HepG2 (cell line): ENCODE measurements at regions not wholly inside any gene's neighbourhood (a gene's known extent, or its start where the extent isn't known, plus 50 kb on each side); places are given as distances from the start of the nearest gene placed in this dataset.
A peak's percentile ranks its signal among the peaks of the same experiment; 100 is the strongest.

ENCODE experiments used
- ETV6 ChIP-seq: sonication (generic); formaldehyde crosslinking; conservative IDR thresholded peaks from 2 replicates; pipeline ENCODE4 v1.4.0; 2020; ENCODE audit warnings: missing genetic modification reagents
- FOXO4 ChIP-seq: sonication (generic); formaldehyde crosslinking; conservative IDR thresholded peaks from 2 replicates; pipeline ENCODE4 v1.8.1; 2023; ENCODE audit warnings: missing genetic modification reagents
- FOXP4 ChIP-seq: sonication (generic); formaldehyde crosslinking; IDR thresholded peaks from 2 replicates; pipeline ENCODE4 v1.4.0; 2020; ENCODE audit warnings: missing genetic modification reagents
- GTF2F1 ChIP-seq: fragments of 150-350 bp; IDR thresholded peaks from 2 replicates; pipeline ENCODE4 v1.6.1; 2014; ENCODE audit warnings: low read length
- IRF1 ChIP-seq: sonication (generic); formaldehyde crosslinking; IDR thresholded peaks from 2 replicates; pipeline ENCODE4 v1.4.0; 2020; ENCODE audit warnings: low read depth, mild to moderate bottlenecking, missing genetic modification reagents
- JUND ChIP-seq: sonication (generic); formaldehyde crosslinking; IDR thresholded peaks from 2 replicates; pipeline ENCODE4 v1.8.0; 2022; ENCODE audit warnings: mild to moderate bottlenecking, missing genetic modification reagents
- MNT ChIP-seq: fragments of 450-650 bp; IDR thresholded peaks from 2 replicates; pipeline ENCODE4 v1.6.1; 2016
- MYC ChIP-seq: sonication (generic); formaldehyde crosslinking; IDR thresholded peaks from 2 replicates; pipeline ENCODE4 v1.9.0; 2021; ENCODE audit warnings: missing genetic modification reagents, borderline replicate concordance
- PHF20 ChIP-seq: sonication (generic); formaldehyde crosslinking; IDR thresholded peaks from 2 replicates; pipeline ENCODE4 v1.5.0; 2020; ENCODE audit warnings: mild to moderate bottlenecking, missing genetic modification reagents
- SIN3B ChIP-seq: fragments of 150-350 bp; IDR thresholded peaks from 2 replicates; pipeline ENCODE4 v1.6.1; 2014; ENCODE audit warnings: low read length
- ZBTB4 ChIP-seq: sonication (generic); formaldehyde crosslinking; IDR thresholded peaks from 2 replicates; pipeline ENCODE4 v1.4.0; 2020; ENCODE audit warnings: missing genetic modification reagents, mild to moderate bottlenecking, borderline replicate concordance
- ZMYM3 ChIP-seq: sonication (generic); formaldehyde crosslinking; IDR thresholded peaks from 2 replicates; pipeline ENCODE4 v1.5.1; 2020; ENCODE audit warnings: mild to moderate bottlenecking, missing genetic modification reagents
- ZNF235 ChIP-seq: sonication (generic); formaldehyde crosslinking; IDR thresholded peaks from 2 replicates; pipeline ENCODE4 v1.8.1; 2023; ENCODE audit warnings: mild to moderate bottlenecking, missing genetic modification reagents, borderline replicate concordance
- ZNF441 ChIP-seq: sonication (generic); formaldehyde crosslinking; IDR thresholded peaks from 2 replicates; pipeline ENCODE4 v1.7.0; 2021; ENCODE audit warnings: missing genetic modification reagents, borderline replicate concordance
- ZNF770 ChIP-seq: sonication (generic); formaldehyde crosslinking; IDR thresholded peaks from 2 replicates; pipeline ENCODE4 v1.5.0; 2020; ENCODE audit warnings: mild to moderate bottlenecking, missing genetic modification reagents

GRCh38 chr3:194270627-194271459 is 80.3 kb downstream of the CPN2 start (continued):
- TF ChIP-seq ZNF235 (CRISPR knock-in tag): no peak
- TF ChIP-seq ZNF770 (CRISPR knock-in tag): peak; percentile 50; the same call in 1 of the 2 replicates
- TF ChIP-seq PHF20 (CRISPR knock-in tag): no peak
- TF ChIP-seq MNT: no peak
- TF ChIP-seq FOXP4 (CRISPR knock-in tag): no peak
- TF ChIP-seq ETV6 (CRISPR knock-in tag): no peak
- TF ChIP-seq SIN3B: no peak
- peak; percentile 59; the same call in 1 of the 2 replicates for TF ChIP-seq ZMYM3 (CRISPR knock-in tag)
- TF ChIP-seq MYC (CRISPR knock-in tag): no peak
- no peak for TF ChIP-seq FOXO4
- no peak for TF ChIP-seq IRF1 (CRISPR knock-in tag)
- TF ChIP-seq ZBTB4: no peak; the same call in 1 of the 2 replicates
- TF ChIP-seq GTF2F1: no peak
- TF ChIP-seq JUND: no peak
- TF ChIP-seq ZNF441 (CRISPR knock-in tag): no peak
